Mammary epithelial cell (primary cell): ENCODE measurements at regions not wholly inside any gene's neighbourhood (a gene's known extent, or its start where the extent isn't known, plus 50 kb on each side); places are given as distances from the start of the nearest gene placed in this dataset.

Experiments
- EZH2 ChIP-seq: IDR thresholded peaks from 2 replicates; pipeline ENCODE4 v1.6.1; 2012; ENCODE audit warnings: low read length, inconsistent platforms, borderline replicate concordance
- TF ChIP-seq, protein P1 (sequence below), 2 donors: IDR thresholded peaks in 1 of 2; conservative IDR thresholded peaks in 1 of 2; 2 replicates each; pipeline ENCODE4 v1.5.1; 2011 to 2012; ENCODE audit warnings: inconsistent platforms in 2 of 2, low read length in 2 of 2, mild to moderate bottlenecking in 2 of 2, control low read depth in 1 of 2, low read depth in 1 of 2; ENCODE audit not compliant: insufficient read depth in 1 of 2; ENCODE audit errors: extremely low read depth in 1 of 2

DNA sequence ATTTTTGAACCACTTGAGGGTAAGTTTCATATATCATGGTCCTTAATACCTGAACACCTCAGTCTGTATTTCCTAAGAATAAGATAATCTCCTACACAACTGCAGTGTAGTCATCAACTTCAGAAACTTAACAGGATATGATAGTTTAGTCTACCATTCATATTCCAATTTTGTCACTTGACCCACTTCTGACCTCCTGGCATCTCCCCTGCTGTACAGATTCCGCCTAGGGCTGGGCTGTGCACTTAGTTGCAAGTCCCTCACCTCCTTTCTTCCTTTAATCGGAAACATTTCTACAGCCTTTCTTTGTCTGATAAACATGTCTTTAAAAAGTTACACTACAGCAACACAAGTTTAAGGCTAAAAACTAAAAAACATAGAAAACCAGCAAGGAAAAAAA lies 218.4 kb upstream of the SLCO3A1 start:
- TF ChIP-seq, protein P1, sequence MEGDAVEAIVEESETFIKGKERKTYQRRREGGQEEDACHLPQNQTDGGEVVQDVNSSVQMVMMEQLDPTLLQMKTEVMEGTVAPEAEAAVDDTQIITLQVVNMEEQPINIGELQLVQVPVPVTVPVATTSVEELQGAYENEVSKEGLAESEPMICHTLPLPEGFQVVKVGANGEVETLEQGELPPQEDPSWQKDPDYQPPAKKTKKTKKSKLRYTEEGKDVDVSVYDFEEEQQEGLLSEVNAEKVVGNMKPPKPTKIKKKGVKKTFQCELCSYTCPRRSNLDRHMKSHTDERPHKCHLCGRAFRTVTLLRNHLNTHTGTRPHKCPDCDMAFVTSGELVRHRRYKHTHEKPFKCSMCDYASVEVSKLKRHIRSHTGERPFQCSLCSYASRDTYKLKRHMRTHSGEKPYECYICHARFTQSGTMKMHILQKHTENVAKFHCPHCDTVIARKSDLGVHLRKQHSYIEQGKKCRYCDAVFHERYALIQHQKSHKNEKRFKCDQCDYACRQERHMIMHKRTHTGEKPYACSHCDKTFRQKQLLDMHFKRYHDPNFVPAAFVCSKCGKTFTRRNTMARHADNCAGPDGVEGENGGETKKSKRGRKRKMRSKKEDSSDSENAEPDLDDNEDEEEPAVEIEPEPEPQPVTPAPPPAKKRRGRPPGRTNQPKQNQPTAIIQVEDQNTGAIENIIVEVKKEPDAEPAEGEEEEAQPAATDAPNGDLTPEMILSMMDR (conservative IDR thresholded peaks at IDR 0.05 in 1 of 2, IDR thresholded peaks at IDR 0.05 in 1 of 2; ENCODE audit: extremely low read depth in 1 of 2, insufficient read depth in 1 of 2, low read depth in 1 of 2, low read length in 2 of 2), result no peak
- no peak for TF ChIP-seq EZH2
